ENCODE measurements at regions not wholly inside any gene's neighbourhood (a gene's known extent, or its start where the extent isn't known, plus 50 kb on each side); places are given as distances from the start of the nearest gene placed in this dataset.

- TF ChIP-seq CTCF (tag by site-specific recombination; IDR thresholded peaks at IDR 0.05) (no peak), ZNF777 (tag by site-specific recombination; IDR thresholded peaks at IDR 0.05; ENCODE audit: borderline replicate concordance) (no peak), MYNN (tag by site-specific recombination; IDR thresholded peaks at IDR 0.05; ENCODE audit: borderline replicate concordance) (no peak), PRDM6 (tag by site-specific recombination; IDR thresholded peaks at IDR 0.05) (no peak), ZNF133 (tag by site-specific recombination; IDR thresholded peaks at IDR 0.05) (no peak), ZNF114 (tag by site-specific recombination; IDR thresholded peaks at IDR 0.05) (no peak), PBX3 (CRISPR knock-in tag; IDR thresholded peaks at IDR 0.05) (no peak), KLF10 (tag by site-specific recombination; IDR thresholded peaks at IDR 0.05) (no peak)
Observed at GRCh38 chr4:129707949-129708348, 612.0 kb downstream of the C4orf33 start.

Measured in HEK293 (cell line).